Right ventricle myocardium superior (tissue), 1 donor: ENCODE measurements at regions not wholly inside any gene's neighbourhood (a gene's known extent, or its start where the extent isn't known, plus 50 kb on each side); places are given as distances from the start of the nearest gene placed in this dataset.

ENCODE experiments used
- ATAC-seq: fragments of 200-7000 bp; cut with Tn5 transposase; one replicate; pipeline ENCODE4 v1.9.1; 2020; ENCODE audit warnings: mild to moderate bottlenecking; ENCODE audit not compliant: poor library complexity
- DNase-seq: peaks from one replicate; pipeline ENCODE4 v3.0.0-alpha.2; 2020
- intact Hi-C: fragments of 100-400 bp; cut with DNase I; formaldehyde crosslinking; loops from one replicate; pipeline ENCODE4 v1.11.2; 2022
- donor health status: DM: no; HTN: yes; CAD: no; lungs with severe emphysema.

DNA sequence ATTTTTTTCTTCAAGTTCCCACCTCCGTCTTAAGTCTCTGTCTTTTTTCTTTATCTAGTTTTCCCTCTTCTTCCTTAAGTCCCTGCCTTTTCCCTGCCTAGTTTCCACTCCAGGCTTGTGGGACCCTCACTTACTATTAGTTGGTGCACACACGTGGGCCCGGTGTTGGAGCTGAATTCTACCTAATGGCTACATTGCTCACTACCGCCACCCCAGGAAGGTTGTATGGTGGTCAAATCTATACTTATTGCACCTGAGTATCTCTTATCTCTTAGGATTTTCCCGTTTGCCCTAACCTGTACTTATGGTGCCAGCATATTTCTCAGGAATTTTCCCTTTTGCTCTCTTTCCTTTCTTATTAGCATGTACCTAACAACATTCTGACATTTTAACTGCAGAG is 692.8 kb downstream of the EPM2A start:
- ATAC-seq (no peak), DNase-seq (no peak)
- intact Hi-C loops: no loop called here

DNA sequence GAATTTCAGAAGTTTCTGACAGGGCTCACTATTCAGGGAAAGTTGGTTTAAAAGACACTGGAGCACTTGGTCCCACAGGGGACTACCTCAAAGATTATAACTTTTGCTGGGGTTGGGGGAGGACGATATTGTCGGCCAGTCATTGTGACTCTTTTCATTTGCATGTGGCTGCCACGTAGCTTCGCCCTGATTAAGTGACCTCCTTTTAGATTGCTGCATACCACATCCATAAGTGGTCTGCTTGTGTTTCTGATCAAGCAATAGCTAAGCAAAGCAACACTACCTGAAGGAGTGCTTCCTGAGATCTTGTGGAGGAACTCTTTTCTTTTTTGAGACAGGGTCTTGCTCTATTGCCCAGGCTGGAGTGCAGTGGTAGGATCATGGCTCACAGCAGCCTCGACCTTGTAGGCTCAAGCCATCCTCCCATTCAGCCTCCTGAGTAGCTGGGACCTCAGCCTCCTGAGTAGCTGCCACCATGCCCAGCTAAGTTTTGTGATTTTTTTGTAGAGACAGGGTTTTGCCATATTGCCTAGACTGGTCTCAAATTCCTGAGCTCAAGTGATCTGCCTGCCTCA is 691.3 kb downstream of the EPM2A start:
- ATAC-seq: peak; percentile 55
- DNase-seq: no peak
- intact Hi-C loops: no loop called here

DNA sequence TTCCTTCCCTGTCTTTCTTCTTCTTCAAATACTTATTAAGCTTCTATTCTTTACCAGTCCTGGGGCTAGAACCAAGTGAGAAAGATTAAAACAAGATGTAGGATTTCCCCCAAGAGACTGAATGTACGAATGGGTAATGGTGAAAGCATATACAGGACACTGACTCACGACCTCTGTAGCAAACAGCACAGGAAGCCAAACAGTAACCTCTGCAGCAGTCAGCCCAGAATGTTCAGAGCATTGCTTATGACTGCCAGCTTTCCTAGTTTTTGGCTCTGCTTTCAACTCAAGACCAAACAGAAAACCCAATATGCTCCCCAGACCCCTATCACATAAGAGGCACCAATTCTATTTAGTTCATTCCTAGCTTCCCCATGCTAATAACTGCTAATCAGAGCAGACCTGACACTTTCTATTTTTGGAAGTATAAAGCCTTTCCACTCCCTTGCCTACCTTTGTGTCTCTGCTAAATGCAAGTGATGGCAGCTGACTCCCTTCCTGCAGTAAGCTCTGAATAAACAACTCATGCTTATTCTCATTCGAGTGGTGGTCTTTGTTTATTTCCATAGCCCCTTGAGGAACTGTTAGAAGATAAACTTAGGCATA is 690.6 kb downstream of the EPM2A start:
- ATAC-seq (peak; percentile 92), DNase-seq (no peak)
- intact Hi-C loops: no loop called here

DNA sequence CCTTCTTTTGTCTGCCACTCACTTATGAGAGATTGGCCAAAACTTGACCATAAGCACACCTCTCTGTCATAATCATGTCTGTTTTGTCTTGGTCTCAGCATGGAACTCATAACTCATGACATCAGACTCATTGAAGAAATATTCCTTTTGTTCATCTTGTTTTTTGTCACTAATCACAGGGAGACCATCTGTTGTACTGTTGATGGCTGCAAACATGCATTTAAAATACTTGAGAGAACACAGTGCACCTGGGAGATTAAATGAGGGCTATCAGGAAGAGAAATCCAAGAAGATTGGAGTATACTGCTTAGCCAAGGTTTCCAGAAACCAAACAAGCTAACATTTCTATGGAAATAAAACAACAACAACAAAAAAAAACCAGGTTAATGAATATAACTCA is 689.7 kb downstream of the EPM2A start:
- no peak for DNase-seq
- no peak for ATAC-seq
- intact Hi-C loops: no loop called here

DNA sequence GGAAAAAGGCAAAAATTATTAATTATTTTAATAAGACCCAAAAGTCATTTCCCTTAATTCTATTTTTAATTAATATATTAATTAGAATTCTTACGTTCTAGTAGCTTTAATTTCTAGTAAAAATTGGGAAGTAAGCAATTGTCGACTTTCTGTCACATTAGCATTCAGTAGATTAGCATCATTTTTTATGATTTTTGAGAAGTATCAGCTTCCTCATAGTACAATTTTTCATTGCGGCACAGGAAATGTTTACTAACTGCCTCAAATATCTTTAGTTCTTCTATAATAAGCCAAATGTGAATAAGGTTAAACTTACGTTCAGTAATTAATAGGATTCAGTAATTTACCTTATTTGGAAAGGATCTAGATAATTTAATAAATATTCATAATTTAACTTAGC is 687.4 kb downstream of the EPM2A start:
- DNase-seq (no peak), ATAC-seq (no peak)
- intact Hi-C loops: no loop called here

DNA sequence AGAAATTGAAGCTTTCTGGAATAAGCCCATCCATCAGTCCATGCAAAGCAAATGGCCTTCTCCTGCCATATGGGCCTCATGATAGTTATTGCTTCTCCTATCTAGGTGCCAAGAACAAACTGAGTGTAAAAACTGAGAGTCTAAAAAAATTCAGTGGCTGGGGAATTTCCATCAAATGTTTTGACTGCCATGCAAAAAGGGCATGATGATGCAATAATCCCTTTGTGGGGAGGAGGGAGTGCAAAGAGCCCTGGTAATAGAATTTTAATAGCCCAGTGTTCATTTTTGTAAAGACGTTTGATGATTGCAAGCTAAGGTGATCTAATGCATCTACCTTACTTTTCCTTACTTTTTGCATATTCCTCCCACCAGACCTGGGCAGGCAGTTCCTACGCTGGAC is 683.7 kb downstream of the EPM2A start:
- intact Hi-C loops: no loop called here
- ATAC-seq (no peak), DNase-seq (no peak)

DNA sequence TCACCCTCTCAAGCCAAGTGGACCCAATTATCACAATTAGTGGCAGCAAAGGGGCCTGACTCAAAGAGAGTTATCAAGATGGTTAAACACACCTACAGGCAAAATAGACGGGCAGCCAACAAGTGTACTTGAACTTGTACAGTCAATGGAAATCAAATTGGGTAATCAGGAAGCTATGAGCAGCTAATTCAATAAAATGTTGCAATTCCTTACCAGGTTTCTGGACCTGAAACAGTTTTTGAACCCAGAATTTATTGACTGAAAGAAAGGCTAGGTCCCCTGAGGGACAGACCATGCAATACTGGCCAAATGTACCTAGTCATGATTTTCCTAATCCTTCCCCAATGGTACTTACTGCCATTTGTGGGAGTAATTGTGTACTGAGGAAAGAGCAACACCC is 679.8 kb downstream of the EPM2A start:
- no peak for ATAC-seq
- intact Hi-C loops: no loop called here
- no peak for DNase-seq

DNA sequence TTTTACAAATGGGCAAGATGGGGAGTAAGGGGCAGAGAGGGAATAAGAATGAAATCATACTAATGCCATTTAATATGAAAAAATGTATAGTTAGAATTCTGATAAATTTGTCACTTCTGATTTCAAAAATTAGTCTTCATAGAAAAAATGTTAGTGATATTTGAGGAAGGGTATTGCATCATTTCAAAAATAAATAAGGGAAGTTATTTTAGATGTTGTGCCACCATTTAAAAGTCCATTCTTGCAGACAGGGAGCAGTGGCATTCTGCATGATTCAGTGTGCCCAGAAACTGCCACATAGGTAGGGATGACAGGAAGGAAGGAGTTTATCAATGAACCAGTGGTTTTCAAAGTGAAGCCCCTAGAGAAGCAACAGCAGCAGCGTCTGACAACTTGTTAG is 674.6 kb downstream of the EPM2A start:
- DNase-seq (no peak), ATAC-seq (no peak)
- intact Hi-C loops: no loop called here

DNA sequence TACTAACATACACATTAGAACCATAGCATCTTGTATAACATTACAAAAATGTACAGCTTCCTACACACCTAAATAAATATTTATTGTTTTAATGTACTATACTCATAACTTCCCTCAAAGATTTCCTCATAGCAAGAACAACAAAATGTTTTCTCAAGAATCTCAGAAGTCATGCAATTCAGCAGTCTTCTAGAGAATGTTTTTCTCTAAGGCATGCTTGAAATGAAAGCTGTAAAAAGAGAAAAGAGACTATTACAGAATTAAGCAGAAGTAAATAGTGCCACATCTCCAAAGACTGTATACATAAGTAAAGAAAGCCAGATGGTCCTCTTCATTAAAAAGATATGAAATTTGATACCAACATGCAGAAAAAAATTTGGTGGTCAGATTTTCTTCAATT is 672.2 kb downstream of the EPM2A start:
- ATAC-seq: no peak

DNA sequence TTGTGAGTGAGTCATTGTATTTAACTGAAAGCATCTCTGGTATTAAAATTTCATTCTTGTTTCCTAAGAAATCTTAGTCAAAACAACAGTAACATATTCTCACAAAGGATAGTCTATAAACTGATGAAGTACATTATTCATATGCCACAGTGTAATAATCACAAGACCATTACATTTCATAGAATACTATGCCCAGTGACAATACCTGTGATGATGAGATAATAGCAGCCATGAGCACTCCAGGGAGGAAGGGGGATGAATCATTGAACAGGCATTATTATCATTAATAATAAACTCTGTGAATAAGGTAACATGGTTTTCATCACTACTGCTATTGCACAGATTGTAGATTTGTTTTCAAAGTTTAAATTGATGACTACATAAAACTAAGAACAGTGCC is 667.9 kb downstream of the EPM2A start:
- no peak for DNase-seq
- ATAC-seq: no peak
- intact Hi-C loops: no loop called here

More for the DNA sequence above, 672.2 kb downstream of the EPM2A start:
- intact Hi-C loops: no loop called here
- no peak for DNase-seq

DNA sequence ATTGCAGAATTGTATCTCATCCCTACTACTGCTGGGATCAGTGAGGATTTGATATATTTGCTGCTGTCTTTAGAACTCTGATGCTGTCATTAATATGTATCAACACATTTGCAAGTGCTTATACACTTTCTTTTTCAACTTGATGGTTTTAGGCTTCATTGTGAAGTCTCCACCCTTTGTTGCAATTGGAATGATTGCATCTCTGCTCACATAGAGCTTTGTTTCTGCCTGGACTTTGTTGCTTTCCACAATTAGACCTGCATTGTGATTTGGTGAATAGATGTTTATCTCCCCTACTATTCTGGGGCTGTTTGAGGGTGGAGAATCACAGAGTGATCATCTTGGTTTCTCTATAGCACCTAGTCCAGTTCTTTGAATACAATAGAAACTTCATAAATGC is 666.7 kb downstream of the EPM2A start:
- ATAC-seq (no peak), DNase-seq (no peak)
- intact Hi-C loops: no loop called here

DNA sequence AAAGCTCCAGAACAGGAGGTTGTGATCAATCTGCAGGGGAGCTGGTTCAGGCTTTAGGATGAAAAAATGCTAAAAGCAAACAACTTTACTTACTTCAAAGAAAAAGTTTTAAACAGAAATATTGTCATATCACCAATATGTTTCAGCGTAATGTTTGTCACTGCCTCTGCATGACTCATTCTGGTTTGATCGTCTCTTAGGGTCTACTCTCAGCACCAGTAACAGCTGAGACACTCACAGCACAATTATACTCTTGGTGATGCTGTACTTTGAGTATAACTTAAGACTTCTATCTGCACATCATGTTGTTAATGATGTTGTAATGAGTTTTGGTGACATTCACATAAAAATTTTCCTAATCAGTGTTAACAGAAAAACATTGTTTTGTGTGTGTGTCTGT is 665.4 kb downstream of the EPM2A start:
- ATAC-seq (no peak), DNase-seq (no peak)
- intact Hi-C loops: no loop called here

DNA sequence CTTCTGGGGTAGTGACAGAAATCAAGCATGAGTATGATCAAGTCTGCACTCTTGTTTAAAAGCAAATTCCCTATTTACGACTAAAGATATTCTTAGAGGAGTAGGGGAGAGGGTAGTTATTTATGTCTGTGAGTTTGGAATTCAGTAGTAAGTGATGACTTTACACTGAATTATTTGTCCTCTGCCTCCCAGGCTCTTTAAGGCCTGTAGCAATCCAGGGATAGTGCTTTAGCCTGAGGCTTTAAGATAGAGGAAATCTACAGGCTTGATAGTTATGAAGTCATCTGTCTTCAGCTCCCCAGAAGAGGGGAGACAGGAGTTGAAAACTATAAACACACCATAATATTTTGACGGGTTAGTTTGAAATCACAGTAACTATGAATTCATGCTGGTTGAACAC is 664.5 kb downstream of the EPM2A start:
- ATAC-seq (no peak), DNase-seq (no peak)
- intact Hi-C loops: no loop called here

DNA sequence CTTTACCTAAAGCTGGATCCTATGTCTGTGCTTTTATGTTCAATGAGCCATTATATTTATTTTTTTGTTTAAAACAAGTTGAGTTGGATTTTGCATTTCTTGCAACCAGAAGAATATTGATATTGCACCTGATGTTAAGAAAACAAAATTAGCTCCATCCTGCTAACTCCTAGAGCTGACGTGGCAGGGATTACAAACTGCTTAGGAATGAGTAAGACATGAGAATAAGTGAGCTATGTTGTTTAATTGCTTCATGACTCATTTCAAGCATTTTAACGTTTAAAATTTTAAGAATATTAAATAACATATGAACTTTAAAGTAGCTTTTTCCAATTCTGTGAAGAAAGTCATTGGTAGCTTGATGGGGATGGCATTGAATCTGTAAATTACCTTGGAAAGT is 663.5 kb downstream of the EPM2A start:
- DNase-seq (no peak), ATAC-seq (no peak)
- intact Hi-C loops: no loop called here

DNA sequence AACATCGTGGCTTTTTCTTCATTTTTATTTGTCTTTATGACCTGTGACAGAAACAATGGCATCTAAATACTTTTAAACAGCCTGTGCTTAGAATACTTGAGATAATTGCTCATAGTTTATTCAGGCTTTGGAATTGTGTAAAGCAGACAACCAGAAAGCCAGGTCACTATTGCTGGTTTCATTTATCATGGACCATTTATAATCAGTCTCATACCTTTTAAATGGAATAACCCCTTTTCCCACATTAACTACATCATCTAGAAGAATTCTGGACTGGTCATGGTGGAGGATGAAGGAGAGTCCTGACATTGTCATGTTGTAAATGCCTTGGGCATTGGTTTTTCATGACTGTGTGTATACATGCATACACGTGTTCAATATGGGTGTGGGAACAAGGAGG is 661.5 kb downstream of the EPM2A start:
- DNase-seq (no peak), ATAC-seq (no peak)
- intact Hi-C loops: no loop called here

DNA sequence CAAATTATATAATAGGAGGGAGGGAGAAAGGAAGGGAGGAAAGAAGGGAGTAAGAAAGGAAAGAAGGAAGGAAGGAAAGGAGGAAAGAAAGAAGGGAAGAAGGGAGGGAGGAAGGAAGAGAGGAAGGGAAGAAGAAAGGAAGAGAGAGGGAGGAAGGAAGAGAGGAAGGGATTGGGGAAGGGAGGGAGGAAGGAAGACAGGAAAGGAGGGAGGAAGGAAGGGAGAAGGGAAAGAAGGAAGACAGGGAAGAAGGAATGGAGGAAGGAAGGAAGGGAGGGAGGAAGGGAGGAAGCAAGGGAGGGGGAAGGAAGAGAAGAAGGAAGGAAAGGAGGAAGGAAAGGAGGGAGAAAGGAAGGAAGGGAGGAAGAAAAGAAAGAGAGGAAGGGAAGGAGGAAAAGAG is 660.5 kb downstream of the EPM2A start:
- DNase-seq (no peak), ATAC-seq (no peak)

DNA sequence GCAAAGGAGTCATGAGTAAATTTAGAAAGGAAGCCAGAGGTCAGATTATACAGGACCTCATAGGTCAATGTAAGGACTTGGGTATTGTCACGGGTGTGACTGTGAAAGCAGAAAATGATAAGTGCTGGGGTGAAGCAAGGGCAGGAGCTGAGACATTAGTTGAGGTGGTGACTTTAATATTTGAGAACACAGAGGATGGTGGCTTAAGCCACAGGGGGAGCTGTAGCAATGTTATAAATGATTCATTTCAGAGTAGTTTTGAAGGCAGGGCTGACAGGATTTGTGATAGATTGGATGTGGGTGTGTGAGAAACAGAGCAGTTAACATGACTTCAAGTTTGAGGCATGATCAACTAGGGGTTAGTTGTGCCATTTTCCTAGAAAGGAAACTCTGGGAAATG is 659.9 kb downstream of the EPM2A start:
- intact Hi-C loops: no loop called here
- DNase-seq: no peak
- no peak for ATAC-seq

More for the DNA sequence above, 660.5 kb downstream of the EPM2A start:
- intact Hi-C loops: no loop called here

DNA sequence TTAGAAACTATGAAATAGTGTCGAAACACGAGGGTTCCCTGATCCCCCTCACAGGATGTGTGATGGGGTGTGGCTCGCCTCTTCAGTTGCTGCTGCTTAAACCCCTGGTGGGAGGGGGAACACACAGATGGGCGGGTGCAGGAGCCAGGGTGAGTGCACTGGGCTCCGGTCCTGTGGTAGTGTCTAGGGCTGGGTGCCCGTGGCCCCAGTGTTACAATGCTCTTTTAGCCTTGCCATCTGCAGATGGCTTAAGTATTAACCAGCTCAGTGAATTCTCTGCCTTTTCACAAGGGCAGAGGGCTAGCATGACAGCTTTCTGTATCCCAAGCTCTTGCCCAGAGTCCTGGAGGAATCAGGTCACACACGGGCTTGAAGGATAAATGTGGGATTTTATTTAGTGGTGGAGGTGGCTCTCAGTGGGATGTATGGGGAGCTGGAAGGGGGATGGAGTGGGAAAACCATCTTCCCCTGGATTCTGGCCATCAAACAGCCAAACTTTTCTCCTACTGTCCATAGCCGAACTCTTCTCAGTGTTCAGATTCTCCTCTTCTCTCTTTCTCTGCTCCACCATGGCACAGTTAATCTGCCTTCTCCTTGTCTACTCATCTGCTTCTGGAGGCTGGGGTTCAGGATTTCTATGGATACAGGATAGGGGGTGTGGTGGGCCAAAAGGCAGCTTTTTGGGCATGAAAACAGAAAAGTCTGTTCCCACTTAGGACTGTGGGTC is 659.0 kb downstream of the EPM2A start:
- no peak for DNase-seq
- ATAC-seq: no peak
- intact Hi-C loops: no loop called here

DNA sequence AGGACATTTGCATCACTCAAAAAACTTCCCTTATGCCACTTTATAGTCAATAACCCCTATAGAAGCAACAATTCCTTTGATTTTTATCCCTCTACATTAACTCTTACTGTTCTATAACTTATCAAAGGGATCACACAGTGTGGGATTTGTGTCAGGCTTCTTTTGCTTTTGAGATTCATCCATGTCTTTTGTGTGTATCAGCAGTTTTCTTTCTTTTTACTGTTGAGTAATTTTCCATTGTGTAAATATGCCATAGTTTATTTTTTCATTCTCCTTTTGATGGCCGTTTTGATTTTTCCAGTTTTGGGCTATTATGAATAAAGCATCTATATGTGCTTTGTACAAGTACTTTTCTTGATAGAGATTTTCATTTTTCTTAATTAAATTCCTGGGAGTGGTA is 657.9 kb downstream of the EPM2A start:
- intact Hi-C loops: no loop called here
- DNase-seq (no peak), ATAC-seq (no peak)

DNA sequence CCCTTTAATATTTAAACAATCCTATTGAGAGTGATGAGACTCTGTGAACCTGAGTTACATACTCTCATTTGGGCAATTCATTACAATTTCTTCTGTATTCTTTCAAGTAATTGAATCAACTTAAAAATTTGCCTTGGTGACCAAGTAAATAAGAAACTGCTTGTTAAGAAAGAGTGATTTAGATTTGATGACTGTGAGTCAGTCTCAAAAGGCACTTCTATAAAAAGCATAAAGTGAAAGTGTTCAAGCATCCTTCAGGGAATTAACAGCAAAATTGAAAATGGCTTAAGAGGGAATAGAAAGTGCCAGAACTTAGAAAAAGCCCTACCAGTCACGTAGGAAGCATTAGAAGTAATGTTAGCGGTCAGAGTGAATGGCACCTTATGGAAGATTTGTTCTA is 654.7 kb downstream of the EPM2A start:
- ATAC-seq: no peak
- DNase-seq: no peak
- intact Hi-C loops: no loop called here

DNA sequence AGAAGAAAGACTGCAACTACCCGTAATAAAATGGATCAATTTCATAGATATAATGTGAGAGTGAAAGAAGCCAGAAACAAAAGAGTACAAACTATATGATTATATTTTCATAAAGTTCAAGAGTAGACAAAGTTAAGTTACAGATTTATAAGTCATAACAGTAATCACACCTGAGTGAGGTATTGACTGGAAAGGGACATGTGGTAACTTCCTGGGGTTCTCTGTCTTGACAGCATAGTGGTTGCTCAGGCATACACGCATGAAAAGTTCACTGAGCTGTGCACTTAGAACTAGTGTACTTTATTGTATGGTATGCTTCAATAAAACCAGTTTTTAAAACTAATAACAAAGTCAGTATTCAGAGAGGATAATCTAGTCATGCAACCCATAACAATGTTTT is 653.6 kb downstream of the EPM2A start:
- no peak for ATAC-seq
- no peak for DNase-seq
- intact Hi-C loops: no loop called here
